Fibroblast of the aortic adventitia (primary cell): ENCODE measurements at regions not wholly inside any gene's neighbourhood (a gene's known extent, or its start where the extent isn't known, plus 50 kb on each side); places are given as distances from the start of the nearest gene placed in this dataset.

Experiments
- DNase-seq: peaks from one replicate; pipeline ENCODE4 v3.0.0-alpha.2; 2010; ENCODE audit warnings: low read depth
- H3K4me3 ChIP-seq: 2 replicates; pipeline ENCODE4 v1.5.1; 2011; ENCODE audit warnings: low read depth, mild to moderate bottlenecking, control low read depth, low read length, moderate library complexity
- TF ChIP-seq, protein P1 (sequence below): IDR thresholded peaks from 2 replicates; pipeline ENCODE4 v1.5.1; 2011; ENCODE audit warnings: mild to moderate bottlenecking, low read length, control low read depth, inconsistent platforms; ENCODE audit not compliant: insufficient read depth

DNA sequence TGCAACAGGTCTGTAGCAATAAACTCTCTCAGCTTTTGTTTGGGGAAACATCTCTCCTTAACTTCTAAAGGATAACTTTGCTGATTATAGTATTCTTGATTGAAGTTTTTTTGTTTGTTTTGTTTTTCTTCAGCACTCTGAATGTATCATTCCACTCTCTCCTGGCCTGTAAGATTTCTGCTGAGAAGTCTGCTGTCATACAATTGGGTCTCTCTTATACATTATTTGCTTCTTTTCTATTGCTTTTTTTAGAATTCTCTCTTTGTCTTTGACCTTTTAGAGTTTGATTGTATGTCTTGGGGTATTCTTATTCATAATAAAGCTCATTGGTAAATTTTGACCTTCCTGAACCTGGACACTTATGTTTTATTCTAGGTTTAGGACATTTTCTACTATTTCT lies 386.3 kb downstream of the MRPL39 start:
- TF ChIP-seq, protein P1, sequence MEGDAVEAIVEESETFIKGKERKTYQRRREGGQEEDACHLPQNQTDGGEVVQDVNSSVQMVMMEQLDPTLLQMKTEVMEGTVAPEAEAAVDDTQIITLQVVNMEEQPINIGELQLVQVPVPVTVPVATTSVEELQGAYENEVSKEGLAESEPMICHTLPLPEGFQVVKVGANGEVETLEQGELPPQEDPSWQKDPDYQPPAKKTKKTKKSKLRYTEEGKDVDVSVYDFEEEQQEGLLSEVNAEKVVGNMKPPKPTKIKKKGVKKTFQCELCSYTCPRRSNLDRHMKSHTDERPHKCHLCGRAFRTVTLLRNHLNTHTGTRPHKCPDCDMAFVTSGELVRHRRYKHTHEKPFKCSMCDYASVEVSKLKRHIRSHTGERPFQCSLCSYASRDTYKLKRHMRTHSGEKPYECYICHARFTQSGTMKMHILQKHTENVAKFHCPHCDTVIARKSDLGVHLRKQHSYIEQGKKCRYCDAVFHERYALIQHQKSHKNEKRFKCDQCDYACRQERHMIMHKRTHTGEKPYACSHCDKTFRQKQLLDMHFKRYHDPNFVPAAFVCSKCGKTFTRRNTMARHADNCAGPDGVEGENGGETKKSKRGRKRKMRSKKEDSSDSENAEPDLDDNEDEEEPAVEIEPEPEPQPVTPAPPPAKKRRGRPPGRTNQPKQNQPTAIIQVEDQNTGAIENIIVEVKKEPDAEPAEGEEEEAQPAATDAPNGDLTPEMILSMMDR: no peak
- no peak overlapping the region for H3K4me3 ChIP-seq
- no peak for DNase-seq

DNA sequence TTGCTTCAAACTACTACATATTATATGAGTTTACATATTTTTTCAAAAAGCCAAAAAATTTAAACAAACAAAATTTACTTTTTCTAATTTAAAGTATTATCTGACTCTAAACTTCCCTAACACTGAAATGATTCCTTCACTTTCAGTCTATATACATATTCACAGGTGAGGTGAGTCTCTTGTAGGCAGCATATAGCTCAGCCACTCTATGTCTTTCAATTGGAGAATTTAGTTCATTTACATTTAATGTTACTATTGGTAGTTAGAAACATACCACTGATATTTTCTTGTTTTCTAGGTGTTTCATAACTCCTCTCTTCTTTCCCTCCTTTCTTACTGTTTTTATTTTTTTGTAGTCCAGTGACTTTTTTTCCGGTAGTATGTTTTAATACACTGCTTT lies 387.1 kb downstream of the MRPL39 start:
- H3K4me3 ChIP-seq: no peak overlapping the region
- DNase-seq: no peak
- TF ChIP-seq, protein P1: no peak

DNA sequence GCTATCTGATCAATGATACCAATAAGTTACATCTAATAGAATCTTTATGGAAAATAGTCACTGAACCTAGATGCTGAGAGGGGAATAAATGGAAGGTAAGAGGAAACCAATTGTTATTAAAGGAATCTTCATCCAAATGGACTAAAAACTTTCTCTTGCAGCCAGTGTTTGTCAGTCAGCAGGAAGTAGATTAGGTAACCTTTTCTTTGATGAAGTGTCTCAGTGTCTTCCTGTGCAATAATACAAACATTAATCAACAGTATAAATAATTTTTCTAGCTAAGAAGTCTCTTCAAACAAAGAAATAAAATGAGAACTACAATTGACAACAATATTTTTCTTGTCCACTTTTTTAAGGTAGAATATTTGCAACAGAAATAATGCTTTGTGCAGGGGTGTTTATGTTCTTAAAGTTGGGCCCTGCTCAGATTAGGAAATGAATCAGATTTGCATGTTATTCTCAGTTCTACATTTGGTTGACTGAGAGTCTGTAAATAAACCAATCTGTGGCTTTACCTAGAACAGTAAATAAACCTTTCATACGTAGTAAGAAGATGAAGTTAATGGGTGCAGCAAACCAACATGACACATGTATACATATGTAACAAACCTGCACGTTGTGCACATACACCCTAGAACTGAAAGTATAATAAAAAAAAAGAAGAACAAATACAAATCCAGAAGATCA lies 391.4 kb downstream of the MRPL39 start:
- no peak overlapping the region for H3K4me3 ChIP-seq
- no peak for DNase-seq
- TF ChIP-seq, protein P1: no peak

DNA sequence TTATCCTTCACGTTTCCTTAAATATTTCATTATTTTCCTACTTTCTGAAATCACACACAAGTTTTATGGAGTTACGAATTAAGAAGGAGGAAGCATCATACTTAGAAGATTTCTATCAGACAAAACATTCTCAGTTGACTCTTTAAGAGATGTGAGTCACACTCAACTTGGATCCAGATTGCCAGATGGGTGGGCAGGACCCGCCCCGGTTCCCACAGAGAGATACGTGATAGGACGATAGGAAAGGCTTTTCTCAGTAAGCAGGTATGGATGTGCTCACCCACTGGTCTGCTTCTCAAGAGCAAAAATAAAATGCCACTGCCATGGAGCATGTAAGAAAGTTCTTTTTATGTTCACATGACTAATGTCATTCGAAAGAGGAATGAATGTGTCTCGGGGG lies 392.6 kb downstream of the MRPL39 start:
- H3K4me3 ChIP-seq: no peak overlapping the region
- TF ChIP-seq, protein P1: no peak
- no peak for DNase-seq

DNA sequence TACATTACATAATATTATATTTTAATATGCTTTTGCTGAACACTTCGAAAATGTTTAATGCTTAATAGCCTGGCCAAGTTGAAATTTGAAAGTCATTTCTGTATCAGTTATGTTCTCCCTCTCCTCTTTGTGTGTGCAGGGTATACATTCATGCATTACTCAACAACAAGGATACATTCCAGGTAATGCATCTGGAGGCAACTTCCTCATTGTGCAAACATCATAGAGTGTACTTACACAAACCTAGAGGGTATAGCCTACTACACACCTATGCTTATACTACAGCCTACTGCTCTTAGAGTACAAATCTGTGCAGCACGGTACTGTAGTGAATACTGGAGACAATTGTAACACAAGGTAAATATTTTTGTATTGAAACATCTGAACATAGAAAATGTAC lies 407.3 kb downstream of the MRPL39 start:
- TF ChIP-seq, protein P1: no peak
- H3K4me3 ChIP-seq: no peak overlapping the region
- no peak for DNase-seq

DNA sequence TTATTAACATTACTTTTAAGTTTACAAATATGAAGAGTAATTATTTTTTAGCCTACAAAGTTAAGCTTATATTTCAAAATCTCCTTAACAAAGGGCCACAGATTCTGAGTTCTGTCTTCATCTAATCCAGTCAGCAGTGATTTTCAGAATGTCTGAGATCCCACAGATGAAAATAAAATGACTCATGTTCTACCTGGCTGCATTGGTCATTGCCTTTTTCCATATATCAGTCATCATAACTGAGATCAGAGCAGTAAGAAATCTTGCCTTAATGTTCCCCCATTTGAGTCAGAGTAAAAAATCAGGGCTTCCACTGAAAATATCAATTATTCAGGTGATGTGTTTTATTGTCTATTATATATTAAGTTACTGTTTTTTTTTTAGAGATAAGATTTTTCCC lies 416.1 kb downstream of the MRPL39 start:
- TF ChIP-seq, protein P1: no peak
- H3K4me3 ChIP-seq: no peak overlapping the region
- no peak for DNase-seq

DNA sequence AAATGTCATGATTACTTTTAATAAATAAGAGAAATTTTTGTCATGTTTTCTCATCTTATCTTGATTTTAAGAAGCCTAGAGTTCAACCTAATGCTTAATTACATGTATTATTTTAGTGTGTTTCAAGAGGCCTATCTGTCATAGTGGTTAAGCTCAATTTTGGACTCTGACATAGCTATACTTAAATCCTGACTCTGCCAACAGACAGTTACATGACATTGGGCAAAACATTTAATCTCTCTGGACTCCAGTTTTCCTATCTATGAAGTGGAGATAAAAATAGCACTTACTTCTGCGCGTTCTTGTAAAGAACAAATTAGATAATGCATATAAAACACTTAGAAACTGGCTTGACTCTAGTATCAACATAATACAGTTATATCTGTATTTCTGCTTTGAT lies 417.8 kb downstream of the MRPL39 start:
- no peak for DNase-seq
- H3K4me3 ChIP-seq: no peak overlapping the region
- TF ChIP-seq, protein P1: no peak
